Endothelial cell of umbilical vein (primary cell): ENCODE measurements at regions not wholly inside any gene's neighbourhood (a gene's known extent, or its start where the extent isn't known, plus 50 kb on each side); places are given as distances from the start of the nearest gene placed in this dataset.
A peak's percentile ranks its signal among the peaks of the same experiment; 100 is the strongest.

Experiments
- EZH2 ChIP-seq: IDR thresholded peaks from 2 replicates; pipeline ENCODE4 v1.6.1; 2012; ENCODE audit warnings: borderline replicate concordance, low read depth, mild to moderate bottlenecking, moderate library complexity, low read length, inconsistent platforms; ENCODE audit not compliant: severe bottlenecking
- FOS ChIP-seq: IDR thresholded peaks from 2 replicates; pipeline ENCODE4 v1.6.1; 2011; ENCODE audit warnings: mild to moderate bottlenecking, low read length, moderate library complexity, borderline replicate concordance; ENCODE audit not compliant: insufficient read depth
- GATA2 ChIP-seq: IDR thresholded peaks from 2 replicates; pipeline ENCODE4 v1.7.0; 2011; ENCODE audit warnings: low read depth, mild to moderate bottlenecking, moderate library complexity, mixed read lengths, low read length; ENCODE audit not compliant: insufficient read length, insufficient read depth
- JUN ChIP-seq: IDR thresholded peaks from 2 replicates; pipeline ENCODE4 v1.6.1; 2011; ENCODE audit warnings: borderline replicate concordance, low read depth; ENCODE audit not compliant: insufficient read length, insufficient read depth
- MYC ChIP-seq: IDR thresholded peaks from one replicate; pipeline ENCODE4 v1.6.1; 2011; ENCODE audit warnings: mild to moderate bottlenecking, low read depth, low read length
- POLR2A ChIP-seq: IDR thresholded peaks from 2 replicates; pipeline ENCODE4 v1.6.1; 2012; ENCODE audit warnings: low read depth, mild to moderate bottlenecking, control low read depth, low read length
- POLR2AphosphoS5 ChIP-seq: IDR thresholded peaks from 2 replicates; pipeline ENCODE4 v1.6.1; 2012; ENCODE audit warnings: low read depth, mild to moderate bottlenecking, control low read depth, low read length, moderate library complexity; ENCODE audit not compliant: insufficient read depth
- TF ChIP-seq, protein P1 (sequence below), 2 donors: IDR thresholded peaks; 1 replicate in 1 of 2; 2 replicates in 1 of 2; pipeline ENCODE4 v1.5.1; 2011; ENCODE audit warnings: low read length in 2 of 2, mild to moderate bottlenecking in 2 of 2, moderate library complexity in 2 of 2, control low read depth in 1 of 2, inconsistent platforms in 1 of 2, low read depth in 1 of 2; ENCODE audit not compliant: insufficient read depth in 1 of 2; ENCODE audit errors: extremely low read depth in 1 of 2
- TF ChIP-seq, protein P2 (sequence below): IDR thresholded peaks from 2 replicates; pipeline ENCODE4 v1.6.1; 2011; ENCODE audit not compliant: insufficient read depth, insufficient read length

- TF ChIP-seq, protein P1, sequence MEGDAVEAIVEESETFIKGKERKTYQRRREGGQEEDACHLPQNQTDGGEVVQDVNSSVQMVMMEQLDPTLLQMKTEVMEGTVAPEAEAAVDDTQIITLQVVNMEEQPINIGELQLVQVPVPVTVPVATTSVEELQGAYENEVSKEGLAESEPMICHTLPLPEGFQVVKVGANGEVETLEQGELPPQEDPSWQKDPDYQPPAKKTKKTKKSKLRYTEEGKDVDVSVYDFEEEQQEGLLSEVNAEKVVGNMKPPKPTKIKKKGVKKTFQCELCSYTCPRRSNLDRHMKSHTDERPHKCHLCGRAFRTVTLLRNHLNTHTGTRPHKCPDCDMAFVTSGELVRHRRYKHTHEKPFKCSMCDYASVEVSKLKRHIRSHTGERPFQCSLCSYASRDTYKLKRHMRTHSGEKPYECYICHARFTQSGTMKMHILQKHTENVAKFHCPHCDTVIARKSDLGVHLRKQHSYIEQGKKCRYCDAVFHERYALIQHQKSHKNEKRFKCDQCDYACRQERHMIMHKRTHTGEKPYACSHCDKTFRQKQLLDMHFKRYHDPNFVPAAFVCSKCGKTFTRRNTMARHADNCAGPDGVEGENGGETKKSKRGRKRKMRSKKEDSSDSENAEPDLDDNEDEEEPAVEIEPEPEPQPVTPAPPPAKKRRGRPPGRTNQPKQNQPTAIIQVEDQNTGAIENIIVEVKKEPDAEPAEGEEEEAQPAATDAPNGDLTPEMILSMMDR (IDR thresholded peaks at IDR 0.05; ENCODE audit: extremely low read depth in 1 of 2, insufficient read depth in 1 of 2, low read depth in 1 of 2, low read length in 2 of 2) = peak in 1 of 2 donors; percentile 16
- no peak for TF ChIP-seq POLR2A
- TF ChIP-seq EZH2 = no peak
- no peak for TF ChIP-seq POLR2AphosphoS5
- TF ChIP-seq MYC = no peak
- TF ChIP-seq FOS = no peak
- no peak for TF ChIP-seq JUN
- TF ChIP-seq, protein P2, sequence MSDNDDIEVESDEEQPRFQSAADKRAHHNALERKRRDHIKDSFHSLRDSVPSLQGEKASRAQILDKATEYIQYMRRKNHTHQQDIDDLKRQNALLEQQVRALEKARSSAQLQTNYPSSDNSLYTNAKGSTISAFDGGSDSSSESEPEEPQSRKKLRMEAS = no peak
- TF ChIP-seq GATA2 = no peak
These were observed 181.3 kb upstream of the LINC00305 start for GRCh38 chr18:64330161-64330560.
